Globus pallidus (tissue), 1 donor: ENCODE measurements at regions not wholly inside any gene's neighbourhood (a gene's known extent, or its start where the extent isn't known, plus 50 kb on each side); places are given as distances from the start of the nearest gene placed in this dataset.

ENCODE experiments used
- DNase-seq: peaks from one replicate; pipeline ENCODE4 v3.0.0-alpha.2; 2015; ENCODE audit warnings: low spot score

DNA sequence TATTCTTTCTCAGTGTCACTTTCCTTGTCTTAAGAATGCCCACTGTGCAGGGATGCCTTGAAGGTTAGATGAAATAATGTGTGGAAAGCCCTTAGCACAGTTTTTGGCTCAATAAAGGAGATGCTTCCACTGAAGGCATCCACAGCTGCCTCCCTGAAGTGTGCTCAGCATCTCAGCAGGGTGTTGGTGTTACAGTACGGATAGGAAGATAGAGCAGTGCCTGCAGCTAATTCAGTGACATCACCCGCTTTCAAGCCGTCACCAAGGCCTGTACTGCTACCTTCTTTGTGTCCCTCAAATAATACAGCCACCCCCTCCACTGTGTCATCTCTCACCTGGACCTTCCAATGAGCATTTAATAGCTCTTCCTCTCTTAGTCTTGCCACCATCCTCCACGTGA is 59.0 kb downstream of the NDUFS5 start:
- no peak for DNase-seq

- DNase-seq: no peak
Measured at GRCh38 chr1:39086386-39086785, 60.2 kb downstream of the NDUFS5 start.

DNA sequence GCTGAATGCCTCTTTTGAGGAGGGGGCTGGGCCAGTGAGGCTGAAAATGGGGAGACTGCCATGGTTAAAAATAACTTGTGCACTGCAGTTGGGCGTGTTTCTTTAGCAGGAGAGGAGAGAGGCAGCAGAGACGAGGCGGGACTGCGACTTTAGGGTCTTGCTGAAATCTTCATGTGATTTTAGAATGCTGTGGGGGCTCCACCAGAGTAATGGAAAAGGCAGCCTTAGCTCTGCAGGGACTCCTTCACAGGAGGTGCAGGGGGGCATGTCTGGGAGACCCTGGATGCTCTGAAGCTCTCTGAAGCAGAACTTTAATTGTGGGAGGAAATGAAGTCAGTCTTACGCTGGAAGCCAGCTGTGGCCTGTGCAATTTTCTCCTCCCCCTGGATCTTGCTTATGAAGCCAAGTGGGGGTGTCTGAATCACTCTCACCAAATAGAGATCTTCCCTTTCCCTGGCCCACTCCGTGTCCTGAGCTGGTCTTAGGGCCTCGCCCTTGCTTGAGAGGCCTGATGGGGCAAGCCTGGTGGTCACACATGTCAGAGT is 60.8 kb downstream of the NDUFS5 start:
- no peak for DNase-seq

DNA sequence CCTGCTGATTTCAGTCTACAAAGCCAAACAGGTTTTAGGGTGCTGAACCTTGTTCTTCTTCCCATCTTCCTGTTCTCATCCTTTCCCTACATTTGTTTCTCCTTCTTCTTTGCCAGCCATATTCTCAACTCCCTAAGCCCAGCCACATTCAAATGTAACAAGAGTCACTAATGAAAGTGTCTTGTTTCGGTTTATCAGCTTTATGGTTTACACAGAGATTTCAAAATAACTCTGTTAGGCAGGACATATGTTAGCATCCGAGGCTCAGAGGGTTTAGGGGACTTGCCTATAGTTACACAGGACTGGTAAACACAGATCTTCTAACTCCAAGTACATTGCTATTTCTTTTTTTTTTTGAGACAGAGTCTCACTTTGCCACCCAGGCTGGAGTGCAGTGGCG is 61.3 kb downstream of the NDUFS5 start:
- DNase-seq: no peak

- no peak for DNase-seq
Measured at GRCh38 chr1:39088658-39089057, 62.5 kb downstream of the NDUFS5 start.

- DNase-seq: peak; percentile 52
Measured at GRCh38 chr1:39089931-39090521, 63.9 kb downstream of the NDUFS5 start.

DNA sequence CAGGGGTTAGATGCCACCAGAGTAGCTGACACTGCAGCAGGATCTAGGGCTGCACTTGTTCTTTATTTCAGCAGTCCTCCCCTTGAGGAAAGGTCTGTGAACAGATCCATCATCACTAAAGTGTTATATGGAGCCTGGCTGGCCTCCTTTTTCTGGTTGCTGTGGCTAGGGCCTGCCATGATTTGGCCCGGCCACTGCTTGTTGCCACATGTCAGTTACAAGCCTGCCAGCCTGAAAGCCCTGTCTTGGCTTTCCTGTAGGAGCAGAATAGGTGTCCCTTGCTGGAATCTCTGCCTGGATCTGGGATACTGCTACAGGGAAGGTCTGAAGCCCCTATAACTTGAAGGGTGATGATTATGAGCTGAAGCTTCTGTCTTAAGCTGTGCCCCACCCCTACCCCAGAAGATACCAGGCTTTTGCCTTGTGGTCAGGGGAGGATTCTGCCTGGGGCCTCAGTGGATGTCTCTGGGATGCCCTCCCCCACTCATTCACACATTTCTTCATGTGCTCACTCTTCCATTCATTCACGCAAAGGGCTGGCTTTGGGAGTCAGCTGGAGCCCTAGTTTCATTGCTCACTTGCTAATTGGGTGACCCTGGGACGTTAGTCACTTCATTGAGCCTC is 64.7 kb downstream of the NDUFS5 start:
- DNase-seq: no peak

- peak; percentile 70 for DNase-seq
Measured at GRCh38 chr1:39091845-39092645, 65.9 kb downstream of the NDUFS5 start.

DNA sequence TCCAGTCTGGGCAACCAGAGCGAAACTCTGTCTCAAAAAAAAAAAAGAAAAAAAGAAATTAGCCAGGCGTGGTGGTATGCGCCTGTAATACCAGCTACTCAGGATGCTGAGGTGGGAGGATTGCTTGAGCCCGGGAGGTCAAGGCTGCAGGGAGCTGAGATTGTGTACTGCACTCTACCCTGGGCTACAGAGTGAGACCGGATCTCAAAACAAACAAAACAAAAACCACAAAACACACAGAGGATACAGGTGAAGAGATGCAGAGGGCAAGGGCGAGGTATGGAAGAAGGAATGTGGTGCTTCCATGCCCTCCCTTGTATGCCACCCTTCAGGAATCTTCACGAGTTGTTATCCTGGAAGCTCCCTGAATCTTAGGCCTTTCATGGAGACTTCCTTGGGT is 68.5 kb downstream of the NDUFS5 start:
- DNase-seq: no peak

DNA sequence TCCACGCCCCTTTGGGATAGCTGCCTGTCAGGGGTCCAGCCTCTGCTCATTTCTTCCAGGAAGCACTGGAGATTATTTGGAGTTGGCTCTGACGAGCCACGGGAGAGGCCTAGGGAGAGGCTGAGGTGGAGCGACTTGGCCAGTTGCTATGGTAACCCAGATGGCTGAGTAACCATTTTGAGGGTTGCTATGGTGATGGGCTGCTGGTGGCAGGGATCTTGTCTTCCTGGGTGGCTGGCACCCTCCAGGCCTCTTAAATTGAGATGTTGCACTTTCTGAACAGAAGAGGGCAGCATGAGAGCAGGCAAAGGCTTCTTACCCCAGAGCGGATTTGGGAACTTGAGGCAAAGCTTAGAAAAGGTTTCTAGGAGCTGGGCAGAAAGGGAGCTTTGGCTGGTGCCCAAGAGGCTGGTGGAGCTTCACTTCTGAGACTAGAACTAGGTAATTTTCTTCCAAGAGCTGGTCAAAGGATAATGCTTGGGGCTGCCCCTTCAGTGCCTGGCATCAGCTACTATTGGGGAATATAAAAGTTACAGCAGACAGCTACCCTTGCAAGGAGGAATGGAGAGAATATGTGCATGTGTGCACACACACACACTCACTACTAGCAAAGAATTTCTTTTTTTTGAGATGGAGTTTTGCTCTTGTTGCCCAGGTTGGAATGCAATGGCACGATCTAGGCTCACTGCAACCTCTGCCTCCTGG is 72.5 kb downstream of the NDUFS5 start:
- peak; percentile 82 for DNase-seq

DNA sequence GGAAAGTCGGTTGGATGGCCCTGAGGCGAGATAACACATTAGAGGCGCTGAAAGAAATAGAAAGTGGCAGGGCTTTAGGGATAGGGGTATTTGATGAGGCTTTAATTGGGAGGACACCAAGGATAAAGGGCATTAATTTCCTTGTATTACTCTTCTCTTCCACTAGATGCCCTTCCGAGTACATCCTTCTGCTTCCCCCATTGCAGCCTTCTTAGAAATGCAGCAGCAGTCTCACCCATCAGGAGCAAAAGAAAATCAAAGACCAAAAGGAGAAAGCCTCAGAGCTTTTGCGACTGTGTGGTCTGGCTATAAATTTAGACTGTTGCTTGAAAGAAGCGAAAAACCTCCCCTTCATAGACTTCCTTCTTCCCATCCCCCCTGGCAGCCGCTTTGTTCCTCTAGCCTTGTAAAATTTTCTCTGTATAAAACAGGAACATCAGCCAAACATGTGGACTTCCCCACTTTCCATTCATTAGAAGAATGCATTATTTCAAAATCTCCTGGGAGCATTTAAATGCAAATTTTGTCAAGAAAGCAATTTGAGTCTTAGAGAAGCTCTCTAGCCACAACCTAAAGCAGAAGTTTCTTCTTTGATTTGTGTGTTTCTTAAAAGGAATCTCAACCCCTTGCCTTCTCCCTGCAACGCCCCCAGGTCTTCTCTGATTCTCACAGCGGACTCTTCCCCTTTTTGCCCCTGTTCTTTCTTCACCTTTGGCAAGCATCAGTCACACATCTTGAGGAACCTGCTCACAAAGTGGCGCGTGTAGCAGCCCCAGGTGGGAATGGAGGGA is 76.6 kb downstream of the NDUFS5 start:
- DNase-seq: peak; percentile 86

DNA sequence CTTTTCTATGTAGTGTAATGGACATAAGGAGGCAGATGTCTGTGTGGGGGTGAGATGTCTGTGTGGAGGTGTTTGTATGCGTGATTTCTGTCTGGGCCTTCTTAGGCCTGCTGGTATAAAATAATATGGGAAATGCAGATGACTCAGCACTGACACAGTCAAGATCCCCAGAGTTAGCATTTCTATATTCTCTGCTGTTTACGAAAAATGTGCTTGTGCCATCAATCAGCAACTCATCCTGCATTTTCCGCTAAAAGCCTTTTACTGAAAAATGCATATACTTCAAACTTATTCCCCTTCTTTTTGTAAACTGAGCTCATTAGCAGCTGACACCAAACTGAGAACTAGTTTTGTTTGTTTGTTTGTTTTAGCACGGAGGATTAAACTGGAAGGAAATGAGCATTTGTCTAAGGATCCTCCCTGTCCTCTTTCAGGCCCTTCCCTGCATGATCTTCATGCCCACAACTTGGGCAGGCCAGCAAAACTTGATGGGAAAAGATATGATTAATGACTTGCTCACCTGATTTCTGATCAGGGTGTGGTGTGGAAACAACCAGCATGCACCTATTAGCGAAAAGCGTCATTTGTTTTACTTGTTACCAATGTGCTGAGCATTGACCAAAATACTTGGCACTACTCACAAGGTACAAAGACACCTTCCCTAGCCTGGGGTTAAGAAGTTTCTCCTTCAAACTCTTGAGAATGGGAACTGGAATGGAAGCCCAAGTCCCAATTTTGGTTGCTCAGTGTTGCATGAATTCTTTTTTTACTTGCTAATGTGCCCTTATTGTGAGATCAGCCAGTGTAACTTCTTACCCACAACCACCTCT is 77.4 kb downstream of the NDUFS5 start:
- DNase-seq: no peak

DNA sequence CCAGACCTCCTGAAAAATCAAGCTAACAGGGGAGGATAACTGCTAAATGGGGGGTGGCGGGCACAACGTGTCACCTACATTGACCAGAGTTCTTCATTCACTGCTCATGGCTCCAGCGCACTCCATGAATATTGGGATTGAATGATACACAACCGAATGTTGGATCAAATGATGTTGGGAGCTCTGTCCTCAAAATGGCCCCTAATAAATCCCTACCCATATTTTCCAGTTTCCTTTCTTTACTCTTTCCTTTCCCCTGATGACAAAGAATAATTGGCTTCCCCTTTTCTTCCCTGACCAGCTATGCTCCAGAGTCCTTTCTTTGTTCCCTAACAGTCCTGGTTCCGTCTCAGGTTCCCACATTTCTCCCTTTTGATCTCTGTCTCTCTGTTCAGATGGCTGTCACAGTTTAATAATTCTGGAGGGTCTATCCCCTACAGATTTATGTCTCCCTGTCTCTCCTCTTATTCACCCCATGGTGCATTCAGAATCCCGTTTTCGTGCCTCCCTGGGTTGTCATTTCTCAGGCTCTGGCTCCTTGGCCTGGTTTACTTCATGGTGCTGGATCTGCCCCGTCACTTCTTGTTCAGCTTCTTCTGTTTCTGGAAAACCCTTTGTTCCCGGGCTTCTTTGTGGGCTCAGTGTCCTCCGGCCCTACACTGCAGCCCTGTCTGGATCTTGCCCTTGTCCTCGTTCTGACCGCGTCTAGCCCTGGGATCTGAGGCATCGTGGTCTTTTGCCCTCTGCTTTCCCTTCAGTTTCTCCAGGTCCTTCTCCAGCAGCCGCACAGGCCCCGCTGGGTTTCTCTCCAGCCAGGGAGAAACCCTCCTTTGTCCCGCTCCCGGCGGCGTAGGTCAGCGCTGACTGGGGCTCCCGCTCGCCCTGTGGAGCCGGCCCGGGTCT is 78.3 kb downstream of the NDUFS5 start:
- DNase-seq: peak; percentile 43

GRCh38 chr1:39105061-39105840 is 79.1 kb downstream of the NDUFS5 start:
- DNase-seq: peak; percentile 65

DNA sequence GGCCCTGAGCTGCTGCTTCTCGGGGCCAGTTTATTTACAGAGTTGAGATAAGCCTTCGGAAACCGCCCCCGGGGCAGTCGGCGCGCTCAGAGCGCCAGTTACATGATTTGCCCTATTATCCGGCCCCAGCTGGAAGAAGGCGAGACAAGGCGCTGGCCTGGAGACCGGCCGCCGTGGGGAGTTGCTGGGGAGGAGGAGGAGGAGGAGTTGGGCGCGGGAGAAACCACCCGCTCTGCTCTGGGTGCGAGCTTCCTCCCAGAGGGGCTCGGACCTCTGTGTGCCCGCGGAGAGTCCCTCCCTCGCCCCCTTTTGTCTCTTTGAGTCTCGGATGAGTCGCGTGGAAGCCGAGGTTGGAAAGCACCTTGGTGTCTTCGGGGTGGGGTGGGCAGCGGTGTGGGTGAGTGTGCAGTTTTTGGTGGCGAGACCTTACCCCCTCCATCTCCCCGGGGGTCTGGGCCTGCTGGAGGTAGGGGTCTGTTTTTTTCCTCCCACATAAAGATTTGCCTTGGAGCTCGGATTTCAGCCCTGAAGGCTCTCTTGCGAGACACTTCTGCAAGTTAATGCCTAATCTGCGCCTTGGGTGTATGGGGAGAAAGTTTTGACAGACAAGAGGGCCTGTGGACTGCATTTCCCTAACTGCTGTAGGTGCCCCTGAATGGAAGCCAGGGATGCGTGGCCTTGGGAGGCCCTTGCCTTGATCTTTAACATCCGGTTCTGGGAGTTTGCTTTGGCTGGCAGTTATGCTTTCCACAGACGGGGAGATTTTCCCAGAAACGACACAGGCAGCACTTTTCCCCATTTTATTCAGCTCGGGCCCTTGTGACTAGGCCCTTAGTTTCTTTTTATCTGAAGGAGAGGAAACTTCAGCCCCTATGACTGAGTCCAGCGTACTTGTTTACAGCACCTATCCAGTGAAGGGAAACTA is 80.0 kb downstream of the NDUFS5 start:
- no peak for DNase-seq

DNA sequence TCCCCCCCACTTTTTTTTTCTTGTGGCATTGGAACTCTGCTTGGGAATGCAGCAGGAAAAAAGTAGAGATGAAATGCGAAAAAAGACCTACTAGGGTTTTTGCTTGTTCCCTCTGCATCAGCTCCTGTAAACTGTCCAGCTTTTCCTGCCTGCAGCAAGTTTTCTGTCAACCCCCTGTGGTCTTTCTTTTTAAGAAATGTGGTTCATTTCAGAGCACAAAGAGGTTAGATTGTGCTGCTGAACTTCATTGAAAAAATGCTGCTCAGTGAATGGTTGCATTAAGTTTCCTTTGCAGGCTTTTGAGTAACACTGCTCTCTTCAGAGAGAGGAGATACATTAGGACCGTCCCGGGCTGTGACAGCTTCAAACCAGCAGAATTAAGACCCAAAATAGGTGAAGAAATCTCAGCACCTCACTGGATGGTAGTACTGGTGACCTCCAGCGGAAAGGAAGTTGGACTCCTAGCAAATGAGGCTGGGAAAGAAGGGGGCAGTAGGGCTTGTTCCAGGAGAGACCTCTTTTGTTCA is 80.7 kb downstream of the NDUFS5 start:
- no peak for DNase-seq
